ENCODE measurements at regions not wholly inside any gene's neighbourhood (a gene's known extent, or its start where the extent isn't known, plus 50 kb on each side); places are given as distances from the start of the nearest gene placed in this dataset.

DNA sequence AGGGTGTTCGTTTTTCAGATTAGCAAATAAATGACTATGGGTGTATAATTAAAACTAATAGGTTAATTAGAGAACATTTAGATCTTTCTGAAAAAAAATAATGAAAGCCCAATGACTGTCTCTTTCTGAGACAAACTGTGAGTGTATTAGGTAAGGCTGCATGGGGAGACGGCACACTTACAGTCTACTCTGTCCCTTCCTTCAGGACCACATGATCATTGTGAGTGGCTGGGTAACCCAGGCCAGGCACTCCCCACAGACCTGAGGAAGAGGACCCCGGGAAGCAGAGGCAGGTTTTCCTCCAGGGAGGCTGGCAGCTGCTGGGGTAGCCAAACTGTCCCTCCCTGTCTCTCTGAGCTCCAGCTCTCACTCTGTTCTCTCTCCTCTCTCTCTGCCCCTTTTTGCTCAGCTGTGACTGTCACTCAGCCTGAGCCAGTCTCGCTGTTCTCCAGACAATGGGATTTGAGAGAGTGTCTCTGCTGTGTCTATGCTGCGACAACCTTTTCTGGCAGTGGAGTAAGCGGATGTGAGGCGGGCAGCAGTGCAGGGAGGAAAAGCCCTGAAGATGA, 83.1 kb upstream of the NCAM1 start:
- no peak overlapping the region for H3K4me2 ChIP-seq (ENCODE audit: low read depth, low read length)
- no peak overlapping the region for H3K9ac ChIP-seq (ENCODE audit: insufficient read depth, low read depth, low read length)
- H3K27me3 ChIP-seq (ENCODE audit: control insufficient read depth in 1 of 2, insufficient read depth in 2 of 2, low read length in 2 of 2) = peaks cover 1 to 18% of the 10 kb centered on the region in 2 experiments; a peak in 2 of 5 replicates
- H3K4me3 ChIP-seq (replicated peaks in 1 of 3; ENCODE audit: insufficient read depth in 1 of 3, low read depth in 2 of 3, low read length in 3 of 3) = no peak overlapping the region
- intact Hi-C loops (cut with micrococcal nuclease; ENCODE audit: unreplicated experiment) = no loop called here
- BruUV-seq (replicated peaks) = no TSS peak
- WGBS (ENCODE audit: low lambda C conversion rate) = 40% methylated on average over 7 of the region's 7 CpGs
- ChIA-PET POLR2A (no interaction called here), CTCF (ENCODE audit: low intra/inter-chr PET ratio, low total read pairs) (no interaction called here)
- H3K79me2 ChIP-seq (ENCODE audit: insufficient read depth, low read length) = no peaks in the 10 kb centered on the region
- DNase-seq (ENCODE audit: low spot score) (no peak), FAIRE-seq (no peak), ATAC-seq (no peak)
- no peaks in the 10 kb centered on the region for H3K9me3 ChIP-seq (ENCODE audit: low read length)
- TF ChIP-seq, protein P1, sequence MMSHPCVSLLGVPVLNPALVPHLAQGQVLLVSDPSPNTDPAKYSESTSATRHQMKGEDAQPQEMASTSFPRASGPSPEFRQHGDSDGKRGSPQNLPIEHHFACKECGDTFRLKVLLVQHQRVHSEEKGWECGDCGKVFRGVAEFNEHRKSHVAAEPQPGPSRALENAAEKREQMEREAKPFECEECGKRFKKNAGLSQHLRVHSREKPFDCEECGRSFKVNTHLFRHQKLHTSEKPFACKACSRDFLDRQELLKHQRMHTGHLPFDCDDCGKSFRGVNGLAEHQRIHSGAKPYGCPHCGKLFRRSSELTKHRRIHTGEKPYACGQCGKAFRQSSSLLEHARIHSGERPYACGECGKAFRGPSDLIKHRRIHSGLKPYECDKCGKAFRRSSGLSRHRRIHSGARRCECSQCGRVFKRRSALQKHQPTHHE (CRISPR knock-in tag; IDR thresholded peaks at IDR 0.05; ENCODE audit: borderline replicate concordance) = no peak
- TF ChIP-seq, protein P2, sequence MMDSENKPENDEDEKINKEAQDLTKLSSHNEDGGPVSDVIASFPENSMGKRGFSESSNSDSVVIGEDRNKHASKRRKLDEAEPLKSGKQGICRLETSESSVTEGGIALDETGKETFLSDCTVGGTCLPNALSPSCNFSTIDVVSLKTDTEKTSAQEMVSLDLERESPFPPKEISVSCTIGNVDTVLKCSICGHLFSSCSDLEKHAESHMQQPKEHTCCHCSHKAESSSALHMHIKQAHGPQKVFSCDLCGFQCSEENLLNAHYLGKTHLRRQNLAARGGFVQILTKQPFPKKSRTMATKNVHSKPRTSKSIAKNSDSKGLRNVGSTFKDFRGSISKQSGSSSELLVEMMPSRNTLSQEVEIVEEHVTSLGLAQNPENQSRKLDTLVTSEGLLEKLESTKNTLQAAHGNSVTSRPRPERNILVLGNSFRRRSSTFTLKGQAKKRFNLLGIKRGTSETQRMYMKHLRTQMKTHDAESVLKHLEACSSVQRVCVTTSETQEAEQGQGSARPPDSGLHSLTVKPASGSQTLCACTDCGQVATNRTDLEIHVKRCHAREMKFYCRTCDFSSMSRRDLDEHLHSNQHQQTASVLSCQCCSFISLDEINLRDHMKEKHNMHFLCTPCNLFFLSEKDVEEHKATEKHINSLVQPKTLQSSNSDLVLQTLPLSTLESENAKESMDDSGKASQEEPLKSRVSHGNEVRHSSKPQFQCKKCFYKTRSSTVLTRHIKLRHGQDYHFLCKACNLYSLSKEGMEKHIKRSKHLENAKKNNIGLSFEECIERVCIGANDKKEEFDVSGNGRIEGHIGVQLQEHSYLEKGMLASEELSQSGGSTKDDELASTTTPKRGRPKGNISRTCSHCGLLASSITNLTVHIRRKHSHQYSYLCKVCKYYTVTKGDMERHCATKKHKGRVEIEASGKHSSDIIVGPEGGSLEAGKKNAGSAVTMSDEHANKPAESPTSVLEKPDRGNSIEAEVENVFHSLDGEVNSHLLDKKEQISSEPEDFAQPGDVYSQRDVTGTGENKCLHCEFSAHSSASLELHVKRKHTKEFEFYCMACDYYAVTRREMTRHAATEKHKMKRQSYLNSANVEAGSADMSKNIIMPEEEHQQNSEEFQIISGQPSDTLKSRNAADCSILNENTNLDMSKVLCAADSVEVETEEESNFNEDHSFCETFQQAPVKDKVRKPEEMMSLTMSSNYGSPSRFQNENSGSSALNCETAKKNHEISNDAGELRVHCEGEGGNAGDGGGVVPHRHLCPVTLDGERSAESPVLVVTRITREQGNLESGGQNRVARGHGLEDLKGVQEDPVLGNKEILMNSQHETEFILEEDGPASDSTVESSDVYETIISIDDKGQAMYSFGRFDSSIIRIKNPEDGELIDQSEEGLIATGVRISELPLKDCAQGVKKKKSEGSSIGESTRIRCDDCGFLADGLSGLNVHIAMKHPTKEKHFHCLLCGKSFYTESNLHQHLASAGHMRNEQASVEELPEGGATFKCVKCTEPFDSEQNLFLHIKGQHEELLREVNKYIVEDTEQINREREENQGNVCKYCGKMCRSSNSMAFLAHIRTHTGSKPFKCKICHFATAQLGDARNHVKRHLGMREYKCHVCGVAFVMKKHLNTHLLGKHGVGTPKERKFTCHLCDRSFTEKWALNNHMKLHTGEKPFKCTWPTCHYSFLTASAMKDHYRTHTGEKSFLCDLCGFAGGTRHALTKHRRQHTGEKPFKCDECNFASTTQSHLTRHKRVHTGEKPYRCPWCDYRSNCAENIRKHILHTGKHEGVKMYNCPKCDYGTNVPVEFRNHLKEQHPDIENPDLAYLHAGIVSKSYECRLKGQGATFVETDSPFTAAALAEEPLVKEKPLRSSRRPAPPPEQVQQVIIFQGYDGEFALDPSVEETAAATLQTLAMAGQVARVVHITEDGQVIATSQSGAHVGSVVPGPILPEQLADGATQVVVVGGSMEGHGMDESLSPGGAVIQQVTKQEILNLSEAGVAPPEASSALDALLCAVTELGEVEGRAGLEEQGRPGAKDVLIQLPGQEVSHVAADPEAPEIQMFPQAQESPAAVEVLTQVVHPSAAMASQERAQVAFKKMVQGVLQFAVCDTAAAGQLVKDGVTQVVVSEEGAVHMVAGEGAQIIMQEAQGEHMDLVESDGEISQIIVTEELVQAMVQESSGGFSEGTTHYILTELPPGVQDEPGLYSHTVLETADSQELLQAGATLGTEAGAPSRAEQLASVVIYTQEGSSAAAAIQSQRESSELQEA (CRISPR knock-in tag; IDR thresholded peaks at IDR 0.05; ENCODE audit: not compliant biosample characterization) = no peak
- no peak for TF ChIP-seq ZNF746 (CRISPR knock-in tag; IDR thresholded peaks at IDR 0.05)
- TF ChIP-seq NFYC (CRISPR knock-in tag; IDR thresholded peaks at IDR 0.05) = no peak
- TF ChIP-seq, protein P3, sequence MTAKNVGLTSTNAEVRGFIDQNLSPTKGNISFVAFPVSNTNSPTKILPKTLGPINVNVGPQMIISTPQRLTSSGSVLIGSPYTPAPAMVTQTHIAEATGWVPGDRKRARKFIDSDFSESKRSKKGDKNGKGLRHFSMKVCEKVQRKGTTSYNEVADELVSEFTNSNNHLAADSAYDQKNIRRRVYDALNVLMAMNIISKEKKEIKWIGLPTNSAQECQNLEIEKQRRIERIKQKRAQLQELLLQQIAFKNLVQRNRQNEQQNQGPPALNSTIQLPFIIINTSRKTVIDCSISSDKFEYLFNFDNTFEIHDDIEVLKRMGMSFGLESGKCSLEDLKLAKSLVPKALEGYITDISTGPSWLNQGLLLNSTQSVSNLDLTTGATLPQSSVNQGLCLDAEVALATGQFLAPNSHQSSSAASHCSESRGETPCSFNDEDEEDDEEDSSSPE (CRISPR knock-in tag; IDR thresholded peaks at IDR 0.05) = no peak
- no peak for TF ChIP-seq ZNF331 (CRISPR knock-in tag; IDR thresholded peaks at IDR 0.05)
- in situ Hi-C loops (cut with HindIII; ENCODE audit: extremely low pct_ligation_motif_present, low pct_unique_long_range_greater_than_20kb) = no loop called here
- no peak overlapping the region for H2AFZ ChIP-seq (ENCODE audit: low read length)
- H4K20me1 ChIP-seq (ENCODE audit: insufficient read depth, low read length) = no peaks in the 10 kb centered on the region
- H3K27ac ChIP-seq (ENCODE audit: extremely low read length, insufficient read depth, low read length) = no peak overlapping the region
- no peaks in the 10 kb centered on the region for H3K4me1 ChIP-seq (ENCODE audit: insufficient read depth, low read length)
- no peaks in the 10 kb centered on the region for H3K36me3 ChIP-seq (replicated peaks in 1 of 2; ENCODE audit: control insufficient read depth in 1 of 2, insufficient read depth in 2 of 2, low read length in 2 of 2)

Data from HepG2 (cell line).